ENCODE measurements at regions not wholly inside any gene's neighbourhood (a gene's known extent, or its start where the extent isn't known, plus 50 kb on each side); places are given as distances from the start of the nearest gene placed in this dataset.

DNA sequence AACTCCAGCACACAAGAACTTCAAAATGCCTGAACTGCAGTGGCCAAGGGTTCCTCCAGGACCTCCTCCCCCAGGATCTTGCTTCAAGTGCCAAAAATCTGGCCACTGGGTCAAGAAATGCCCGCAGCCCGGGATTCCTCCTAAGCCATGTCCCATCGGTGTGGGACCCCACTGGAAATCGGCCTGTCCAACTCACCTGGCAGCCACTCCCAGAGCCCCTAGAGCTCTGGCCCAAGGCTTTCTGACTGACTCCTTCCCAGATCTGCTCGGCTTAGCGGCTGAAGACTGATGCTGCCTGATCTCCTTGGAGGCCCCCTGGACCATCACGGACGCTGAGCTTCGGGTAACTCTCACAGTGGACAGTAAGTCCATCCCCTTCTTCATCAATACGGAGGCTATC is 306.4 kb downstream of the RBM43 start:
- H3K4me3 ChIP-seq (ENCODE audit: low read length) = no peak overlapping the region

DNA sequence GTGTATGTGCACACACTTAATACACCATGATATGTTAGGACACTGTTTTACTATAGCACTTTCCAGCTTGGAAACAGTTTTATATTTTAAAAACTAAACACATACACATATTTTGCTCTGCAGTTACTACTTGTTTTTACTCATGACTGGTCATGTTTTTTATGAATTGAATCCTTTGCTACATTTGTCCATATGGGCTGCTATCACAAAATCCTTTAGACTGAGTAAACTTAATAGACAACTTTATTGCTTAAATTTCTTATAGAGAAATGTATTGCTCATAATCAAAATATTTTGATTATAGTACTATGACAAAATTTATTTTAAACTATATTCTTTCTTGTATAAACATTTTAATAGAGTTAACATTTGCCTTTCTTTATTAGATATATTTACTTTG is 314.8 kb downstream of the RBM43 start:
- Histone ChIP-seq H3K9me3 (replicated peaks; ENCODE audit: control insufficient read depth, low read depth, low read length) (no peaks in the 10 kb centered on the region), H3K27ac (ENCODE audit: low read length) (no peak overlapping the region), H3K27me3 (ENCODE audit: control insufficient read depth, insufficient read depth, low read length) (no peaks in the 10 kb centered on the region), H3K4me1 (ENCODE audit: control insufficient read depth, insufficient read depth, low read length) (no peaks in the 10 kb centered on the region), H3K4me3 (ENCODE audit: low read length) (no peak overlapping the region), H3K36me3 (ENCODE audit: control insufficient read depth, insufficient read depth, low read length) (no peaks in the 10 kb centered on the region)
- no peak for DNase-seq

More for the DNA sequence above, 306.4 kb downstream of the RBM43 start:
- no peaks in the 10 kb centered on the region for H3K36me3 ChIP-seq (ENCODE audit: control insufficient read depth, insufficient read depth, low read length)
- no peak for DNase-seq
- 82% methylated on average over 10 of the region's 10 CpGs for WGBS (ENCODE audit: insufficient coverage)
- H3K9me3 ChIP-seq (replicated peaks; ENCODE audit: control insufficient read depth, low read depth, low read length) = no peaks in the 10 kb centered on the region
- H3K4me1 ChIP-seq (ENCODE audit: control insufficient read depth, insufficient read depth, low read length) = no peaks in the 10 kb centered on the region
- no peaks in the 10 kb centered on the region for H3K27me3 ChIP-seq (ENCODE audit: control insufficient read depth, insufficient read depth, low read length)
- H3K27ac ChIP-seq (ENCODE audit: low read length) = no peak overlapping the region

DNA sequence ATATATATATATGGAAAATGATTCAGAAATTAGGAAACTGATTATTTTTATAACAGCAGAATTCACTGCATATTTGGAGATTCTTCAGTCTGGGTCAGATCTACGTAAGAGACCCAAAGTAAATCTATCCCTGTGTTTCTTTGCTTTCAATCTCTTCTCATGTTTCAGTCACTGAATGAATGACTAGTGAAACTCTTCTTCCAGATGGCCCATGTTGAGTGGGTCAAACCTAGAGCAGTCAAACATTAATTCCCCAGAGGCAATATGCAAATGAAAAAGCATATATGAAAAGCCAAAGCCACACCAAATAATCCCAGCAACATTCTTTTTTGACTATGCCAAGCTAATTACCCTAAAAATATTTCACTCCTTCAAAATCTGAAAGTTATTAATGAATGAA is 317.3 kb downstream of the RBM43 start:
- Histone ChIP-seq H3K27me3 (ENCODE audit: control insufficient read depth, insufficient read depth, low read length) (no peaks in the 10 kb centered on the region), H3K27ac (ENCODE audit: low read length) (no peak overlapping the region), H3K4me3 (ENCODE audit: low read length) (no peak overlapping the region), H3K36me3 (ENCODE audit: control insufficient read depth, insufficient read depth, low read length) (no peaks in the 10 kb centered on the region), H3K4me1 (ENCODE audit: control insufficient read depth, insufficient read depth, low read length) (no peaks in the 10 kb centered on the region), H3K9me3 (replicated peaks; ENCODE audit: control insufficient read depth, low read depth, low read length) (no peaks in the 10 kb centered on the region)
- no peak for DNase-seq
- WGBS (ENCODE audit: insufficient coverage) = no CpG with 5 or more reads among the region's 1 CpG

DNA sequence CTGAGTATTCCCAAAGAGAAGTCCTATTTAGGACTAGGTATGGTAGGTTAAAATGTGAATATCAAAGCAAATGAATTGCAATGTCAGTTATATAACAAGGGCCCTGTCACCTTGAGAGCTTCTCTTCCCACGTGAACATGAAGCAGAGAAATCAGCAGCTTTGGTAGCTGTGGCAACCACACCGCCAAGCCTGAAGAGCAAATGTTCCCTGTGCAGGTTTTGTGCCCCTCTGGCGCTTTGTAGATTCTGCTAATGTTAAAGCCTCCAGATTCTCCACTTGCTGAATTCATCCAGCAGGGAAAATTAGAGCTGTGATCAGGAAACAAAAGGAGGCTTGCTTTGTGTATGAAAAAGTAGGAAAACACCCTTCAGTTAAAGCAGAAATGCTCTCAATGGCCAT is 322.6 kb downstream of the RBM43 start:
- WGBS (ENCODE audit: insufficient coverage) = 58% methylated on average over 2 of the region's 3 CpGs
- Histone ChIP-seq H3K4me3 (ENCODE audit: low read length) (no peak overlapping the region), H3K36me3 (ENCODE audit: control insufficient read depth, insufficient read depth, low read length) (no peaks in the 10 kb centered on the region), H3K9me3 (replicated peaks; ENCODE audit: control insufficient read depth, low read depth, low read length) (no peaks in the 10 kb centered on the region), H3K27me3 (ENCODE audit: control insufficient read depth, insufficient read depth, low read length) (no peaks in the 10 kb centered on the region), H3K4me1 (ENCODE audit: control insufficient read depth, insufficient read depth, low read length) (no peaks in the 10 kb centered on the region), H3K27ac (ENCODE audit: low read length) (no peak overlapping the region)
- no peak for DNase-seq

DNA sequence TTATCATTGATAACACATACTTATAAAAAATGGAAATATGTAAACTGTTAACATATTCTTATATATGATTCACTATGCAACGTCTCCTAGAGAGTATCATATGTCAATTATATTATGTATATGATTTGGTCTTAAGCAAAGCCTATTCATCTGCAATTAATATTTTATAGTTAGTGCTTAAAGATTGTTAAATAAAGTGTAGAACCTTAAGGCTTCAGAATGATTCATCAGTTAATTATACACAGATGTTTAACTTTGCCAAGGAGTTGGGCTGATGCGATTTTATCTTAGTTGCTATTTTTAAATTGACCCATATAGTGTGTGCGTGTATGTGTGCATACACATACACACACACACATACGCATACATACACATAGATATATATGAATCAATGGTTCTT is 323.1 kb downstream of the RBM43 start:
- no peak overlapping the region for H3K4me3 ChIP-seq (ENCODE audit: low read length)
- WGBS (ENCODE audit: insufficient coverage) = no CpG with 5 or more reads among the region's 4 CpGs
- H3K27me3 ChIP-seq (ENCODE audit: control insufficient read depth, insufficient read depth, low read length) = no peaks in the 10 kb centered on the region
- no peak for DNase-seq
- no peaks in the 10 kb centered on the region for H3K36me3 ChIP-seq (ENCODE audit: control insufficient read depth, insufficient read depth, low read length)
- no peak overlapping the region for H3K27ac ChIP-seq (ENCODE audit: low read length)
- H3K4me1 ChIP-seq (ENCODE audit: control insufficient read depth, insufficient read depth, low read length) = no peaks in the 10 kb centered on the region
- H3K9me3 ChIP-seq (replicated peaks; ENCODE audit: control insufficient read depth, low read depth, low read length) = no peaks in the 10 kb centered on the region

DNA sequence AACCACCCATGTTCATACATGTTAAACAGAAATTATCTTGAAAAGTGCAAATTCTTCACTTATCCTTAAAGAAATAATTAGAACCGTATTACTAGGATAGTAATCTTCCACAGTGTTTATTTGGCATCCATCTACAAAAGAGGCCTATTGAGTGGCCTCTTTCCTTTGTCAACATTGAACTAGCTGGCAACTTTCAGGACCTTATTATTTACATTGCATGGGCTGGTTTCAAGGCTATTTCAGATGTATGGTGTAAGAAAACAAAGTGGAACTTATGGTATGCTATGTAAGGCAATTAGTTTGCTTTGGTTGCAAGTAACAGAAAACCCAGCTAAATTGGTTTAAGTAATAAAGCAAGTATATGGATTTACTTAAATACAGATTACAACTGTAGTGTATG is 324.6 kb downstream of the RBM43 start:
- Histone ChIP-seq H3K4me1 (ENCODE audit: control insufficient read depth, insufficient read depth, low read length) (no peaks in the 10 kb centered on the region), H3K4me3 (ENCODE audit: low read length) (no peak overlapping the region), H3K27ac (ENCODE audit: low read length) (no peak overlapping the region), H3K36me3 (ENCODE audit: control insufficient read depth, insufficient read depth, low read length) (no peaks in the 10 kb centered on the region), H3K9me3 (replicated peaks; ENCODE audit: control insufficient read depth, low read depth, low read length) (no peaks in the 10 kb centered on the region), H3K27me3 (ENCODE audit: control insufficient read depth, insufficient read depth, low read length) (no peaks in the 10 kb centered on the region)
- WGBS (ENCODE audit: insufficient coverage) = no CpG with 5 or more reads among the region's 1 CpG
- no peak for DNase-seq

DNA sequence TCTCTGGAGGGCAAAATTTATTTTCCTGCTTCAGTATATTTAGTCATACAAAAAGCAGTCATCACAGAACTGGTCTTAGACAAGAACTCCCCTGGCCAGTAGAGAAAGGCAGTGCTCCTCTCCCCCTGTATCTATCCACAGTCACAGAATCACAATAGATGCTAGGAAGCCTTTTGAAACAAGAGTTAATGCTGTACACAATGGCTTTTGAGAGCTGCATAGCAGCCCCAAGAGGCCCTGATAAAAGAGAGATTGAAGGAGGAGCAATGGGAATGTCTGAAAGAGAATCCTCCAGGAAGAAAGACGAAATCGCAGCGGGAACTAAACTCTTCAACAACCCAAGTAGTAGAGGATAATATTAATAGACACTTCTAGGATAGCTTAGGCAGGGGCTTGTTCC is 330.2 kb downstream of the RBM43 start:
- H3K27ac ChIP-seq (ENCODE audit: low read length) = no peak overlapping the region
- no peaks in the 10 kb centered on the region for H3K27me3 ChIP-seq (ENCODE audit: control insufficient read depth, insufficient read depth, low read length)
- no peaks in the 10 kb centered on the region for H3K4me1 ChIP-seq (ENCODE audit: control insufficient read depth, insufficient read depth, low read length)
- no peak for DNase-seq
- no peaks in the 10 kb centered on the region for H3K36me3 ChIP-seq (ENCODE audit: control insufficient read depth, insufficient read depth, low read length)
- no peak overlapping the region for H3K4me3 ChIP-seq (ENCODE audit: low read length)
- no peaks in the 10 kb centered on the region for H3K9me3 ChIP-seq (replicated peaks; ENCODE audit: control insufficient read depth, low read depth, low read length)
- no CpG with 5 or more reads among the region's 3 CpGs for WGBS (ENCODE audit: insufficient coverage)

DNA sequence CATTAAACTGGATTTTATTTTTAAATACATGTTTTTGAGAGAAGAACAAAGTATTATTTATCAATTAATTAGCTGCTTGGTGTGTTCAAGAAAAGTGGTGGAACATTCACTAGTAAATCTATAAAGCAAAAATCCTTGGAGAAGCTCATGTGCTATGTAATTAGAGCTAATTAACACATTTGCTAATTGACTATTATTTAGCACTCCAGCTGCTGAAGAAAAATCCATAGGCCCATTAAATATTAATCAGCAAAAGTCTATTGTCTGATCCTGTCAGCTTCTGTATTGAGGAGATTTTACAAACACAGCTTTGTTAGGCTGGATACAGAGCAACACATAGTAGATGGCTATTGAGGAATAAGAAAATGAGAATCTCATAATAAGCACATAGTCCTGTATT is 336.1 kb downstream of the RBM43 start:
- Histone ChIP-seq H3K9me3 (replicated peaks; ENCODE audit: control insufficient read depth, low read depth, low read length) (no peaks in the 10 kb centered on the region), H3K36me3 (ENCODE audit: control insufficient read depth, insufficient read depth, low read length) (no peaks in the 10 kb centered on the region), H3K27me3 (ENCODE audit: control insufficient read depth, insufficient read depth, low read length) (no peaks in the 10 kb centered on the region), H3K4me3 (ENCODE audit: low read length) (no peak overlapping the region), H3K4me1 (ENCODE audit: control insufficient read depth, insufficient read depth, low read length) (no peaks in the 10 kb centered on the region), H3K27ac (ENCODE audit: low read length) (no peak overlapping the region)
- no peak for DNase-seq

DNA sequence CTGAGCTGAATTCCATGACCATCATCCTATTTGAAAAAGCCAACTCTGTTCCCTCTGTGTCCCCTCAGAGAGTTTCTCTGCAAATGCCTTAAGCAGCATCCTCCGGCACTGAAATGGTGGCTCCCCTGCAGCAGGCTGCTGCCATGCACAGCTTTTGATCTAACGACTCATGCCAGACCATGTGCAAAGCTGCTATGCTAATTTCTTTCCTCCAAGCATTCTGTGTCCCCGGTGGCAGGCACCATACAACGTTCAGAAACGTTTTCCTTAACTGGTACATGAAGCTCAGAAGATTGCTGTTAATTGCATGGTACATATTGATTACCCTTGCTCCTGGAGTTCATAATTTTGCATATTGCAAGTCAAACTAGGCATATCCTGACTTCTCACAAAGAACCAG is 336.8 kb downstream of the RBM43 start:
- Histone ChIP-seq H3K36me3 (ENCODE audit: control insufficient read depth, insufficient read depth, low read length) (no peaks in the 10 kb centered on the region), H3K4me3 (ENCODE audit: low read length) (no peak overlapping the region), H3K27me3 (ENCODE audit: control insufficient read depth, insufficient read depth, low read length) (no peaks in the 10 kb centered on the region), H3K9me3 (replicated peaks; ENCODE audit: control insufficient read depth, low read depth, low read length) (no peaks in the 10 kb centered on the region), H3K4me1 (ENCODE audit: control insufficient read depth, insufficient read depth, low read length) (no peaks in the 10 kb centered on the region), H3K27ac (ENCODE audit: low read length) (no peak overlapping the region)
- WGBS (ENCODE audit: insufficient coverage) = 65% methylated on average over 2 of the region's 5 CpGs
- no peak for DNase-seq

DNA sequence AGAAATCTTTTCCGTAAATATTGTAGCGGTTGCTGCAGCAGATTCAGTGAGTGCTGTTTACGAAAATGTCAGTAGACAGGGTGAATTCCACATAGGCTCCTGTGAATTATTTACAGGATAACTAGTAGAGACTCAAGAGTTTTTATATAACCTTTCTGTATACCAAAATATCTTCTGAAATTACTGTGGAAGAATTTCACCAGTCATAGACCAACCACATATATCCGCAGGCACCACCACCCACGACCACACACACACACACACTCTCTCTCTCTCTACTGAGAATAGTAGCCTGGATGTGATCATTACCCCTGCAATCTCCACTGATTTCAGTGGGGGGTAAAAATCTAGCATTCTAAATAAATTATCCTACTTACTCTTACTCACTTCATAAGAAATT is 341.8 kb downstream of the RBM43 start:
- no CpG with 5 or more reads among the region's 5 CpGs for WGBS (ENCODE audit: insufficient coverage)
- Histone ChIP-seq H3K36me3 (ENCODE audit: control insufficient read depth, insufficient read depth, low read length) (no peaks in the 10 kb centered on the region), H3K27ac (ENCODE audit: low read length) (no peak overlapping the region), H3K27me3 (ENCODE audit: control insufficient read depth, insufficient read depth, low read length) (no peaks in the 10 kb centered on the region), H3K9me3 (replicated peaks; ENCODE audit: control insufficient read depth, low read depth, low read length) (no peaks in the 10 kb centered on the region), H3K4me3 (ENCODE audit: low read length) (no peak overlapping the region), H3K4me1 (ENCODE audit: control insufficient read depth, insufficient read depth, low read length) (no peaks in the 10 kb centered on the region)
- no peak for DNase-seq

DNA sequence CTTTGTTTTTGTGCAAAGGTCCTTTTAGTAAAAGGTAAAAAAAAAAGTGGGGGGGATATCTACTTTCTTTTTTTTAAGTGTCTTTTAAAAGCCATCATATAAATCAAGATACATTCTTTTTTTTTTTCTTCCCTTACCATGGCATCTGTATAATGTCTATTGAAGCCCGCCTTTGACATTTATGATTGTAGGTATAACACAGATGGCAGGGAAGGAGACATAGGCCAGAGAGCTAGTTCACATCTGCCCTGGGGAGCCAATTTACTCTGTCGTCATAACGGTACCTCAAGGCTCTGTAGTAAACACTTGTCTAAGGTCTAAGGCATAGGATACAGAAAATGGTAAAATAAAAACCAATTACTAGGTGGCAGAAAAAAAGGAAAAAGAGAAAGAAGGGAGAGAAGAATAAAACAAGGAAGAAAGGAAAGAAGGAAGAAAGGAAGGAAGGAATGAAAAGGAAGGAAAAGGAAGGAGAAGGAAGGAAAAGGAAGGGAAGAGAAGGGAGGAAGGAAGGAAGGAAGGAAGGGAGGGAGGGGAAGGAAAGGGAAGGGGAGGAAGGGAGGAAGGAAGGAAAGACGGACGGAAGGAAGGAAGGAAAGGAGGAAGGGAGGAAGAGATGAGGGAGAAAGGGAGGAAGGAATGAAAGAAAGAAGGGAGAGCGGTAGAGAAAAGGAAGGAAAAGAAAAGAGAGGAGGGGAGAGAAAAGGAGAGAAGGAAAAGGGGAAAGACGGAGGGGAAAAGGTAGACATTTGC is 343.5 kb downstream of the RBM43 start:
- no peaks in the 10 kb centered on the region for H3K4me1 ChIP-seq (ENCODE audit: control insufficient read depth, insufficient read depth, low read length)
- no peak for DNase-seq
- H3K4me3 ChIP-seq (ENCODE audit: low read length) = no peak overlapping the region
- H3K27me3 ChIP-seq (ENCODE audit: control insufficient read depth, insufficient read depth, low read length) = no peaks in the 10 kb centered on the region
- WGBS (ENCODE audit: insufficient coverage) = 86% methylated on average over 3 of the region's 7 CpGs
- no peaks in the 10 kb centered on the region for H3K9me3 ChIP-seq (replicated peaks; ENCODE audit: control insufficient read depth, low read depth, low read length)
- H3K27ac ChIP-seq (ENCODE audit: low read length) = no peak overlapping the region
- H3K36me3 ChIP-seq (ENCODE audit: control insufficient read depth, insufficient read depth, low read length) = no peaks in the 10 kb centered on the region
